Right lobe of liver (tissue), 4 donors: ENCODE measurements at regions not wholly inside any gene's neighbourhood (a gene's known extent, or its start where the extent isn't known, plus 50 kb on each side); places are given as distances from the start of the nearest gene placed in this dataset.

Source experiments
- POLR2A ChIP-seq: fragments of 450-650 bp; IDR thresholded peaks from one replicate; pipeline ENCODE4 v1.6.1; 2017; ENCODE audit warnings: antibody characterized with exemption, mild to moderate bottlenecking
- TF ChIP-seq, protein P1 (sequence below), 4 donors: fragments of 200-600 bp in 3 of 4; fragments of 450-650 bp in 1 of 4; IDR thresholded peaks; one replicate each; pipeline versions ENCODE4 v1.5.1 to v1.8.0; 2016 to 2022; ENCODE audit warnings: antibody characterized with exemption in 4 of 4, mild to moderate bottlenecking in 2 of 4
- donor health status: DM: no; HTN: no; CAD: no.
- donor health status: DM: no; HTN: no; CAD: no.
- donor health status: DM: no; HTN: yes; CAD: no.

- TF ChIP-seq, protein P1, sequence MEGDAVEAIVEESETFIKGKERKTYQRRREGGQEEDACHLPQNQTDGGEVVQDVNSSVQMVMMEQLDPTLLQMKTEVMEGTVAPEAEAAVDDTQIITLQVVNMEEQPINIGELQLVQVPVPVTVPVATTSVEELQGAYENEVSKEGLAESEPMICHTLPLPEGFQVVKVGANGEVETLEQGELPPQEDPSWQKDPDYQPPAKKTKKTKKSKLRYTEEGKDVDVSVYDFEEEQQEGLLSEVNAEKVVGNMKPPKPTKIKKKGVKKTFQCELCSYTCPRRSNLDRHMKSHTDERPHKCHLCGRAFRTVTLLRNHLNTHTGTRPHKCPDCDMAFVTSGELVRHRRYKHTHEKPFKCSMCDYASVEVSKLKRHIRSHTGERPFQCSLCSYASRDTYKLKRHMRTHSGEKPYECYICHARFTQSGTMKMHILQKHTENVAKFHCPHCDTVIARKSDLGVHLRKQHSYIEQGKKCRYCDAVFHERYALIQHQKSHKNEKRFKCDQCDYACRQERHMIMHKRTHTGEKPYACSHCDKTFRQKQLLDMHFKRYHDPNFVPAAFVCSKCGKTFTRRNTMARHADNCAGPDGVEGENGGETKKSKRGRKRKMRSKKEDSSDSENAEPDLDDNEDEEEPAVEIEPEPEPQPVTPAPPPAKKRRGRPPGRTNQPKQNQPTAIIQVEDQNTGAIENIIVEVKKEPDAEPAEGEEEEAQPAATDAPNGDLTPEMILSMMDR (IDR thresholded peaks at IDR 0.05) = no peak
- no peak for TF ChIP-seq POLR2A
These were observed 95.0 kb upstream of the PLSCR4 start for GRCh38 chr3:146345900-146346299.
